GM10266 (cell line): ENCODE measurements at regions not wholly inside any gene's neighbourhood (a gene's known extent, or its start where the extent isn't known, plus 50 kb on each side); places are given as distances from the start of the nearest gene placed in this dataset.

Experiments
- DNase-seq: peaks from one replicate; pipeline ENCODE4 v3.0.0; 2012; ENCODE audit errors: extremely low spot score
- CTCF ChIP-seq: IDR thresholded peaks from 2 replicates; pipeline ENCODE4 v1.5.1; 2012; ENCODE audit warnings: mild to moderate bottlenecking, low read depth; ENCODE audit not compliant: control insufficient read depth, insufficient read depth; ENCODE audit errors: missing control alignments

GRCh38 chr5:103943230-103943629 lies 380.6 kb upstream of the NUDT12 start:
- DNase-seq = no peak
- no peak for TF ChIP-seq CTCF

GRCh38 chr5:103942587-103943186 lies 380.1 kb upstream of the NUDT12 start:
- DNase-seq = no peak
- no peak for TF ChIP-seq CTCF

GRCh38 chr5:103941596-103941995 lies 379.0 kb upstream of the NUDT12 start:
- no peak for DNase-seq
- no peak for TF ChIP-seq CTCF

DNA sequence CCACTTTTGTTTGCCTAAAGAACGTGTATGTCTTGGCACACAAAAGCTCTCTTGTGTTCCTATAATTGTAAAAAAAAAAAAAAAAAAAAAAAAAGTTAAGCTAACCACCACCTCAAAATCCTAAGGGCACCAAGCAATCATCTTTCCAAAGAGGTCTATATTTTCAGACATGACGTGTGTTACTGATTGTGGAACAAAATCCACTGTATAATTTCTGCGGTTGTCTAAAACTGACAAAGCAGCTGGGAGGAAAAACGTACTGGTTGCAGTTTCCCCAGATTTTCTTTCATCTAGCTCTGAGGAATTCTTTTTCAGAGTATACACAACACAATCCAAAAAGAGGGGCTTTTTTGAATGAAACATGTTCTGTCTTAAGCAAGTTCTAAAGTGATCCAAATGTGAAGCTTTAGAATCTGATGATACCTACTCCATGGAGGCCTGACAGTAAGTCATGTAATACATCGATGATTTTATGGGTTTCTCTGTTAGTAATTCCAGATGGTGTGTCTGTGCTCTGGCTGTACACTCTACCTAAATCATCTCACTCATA lies 375.6 kb upstream of the NUDT12 start:
- no peak for DNase-seq
- TF ChIP-seq CTCF = no peak

- no peak for DNase-seq
- no peak for TF ChIP-seq CTCF
Measured at GRCh38 chr5:103929338-103930013, 366.9 kb upstream of the NUDT12 start.

DNA sequence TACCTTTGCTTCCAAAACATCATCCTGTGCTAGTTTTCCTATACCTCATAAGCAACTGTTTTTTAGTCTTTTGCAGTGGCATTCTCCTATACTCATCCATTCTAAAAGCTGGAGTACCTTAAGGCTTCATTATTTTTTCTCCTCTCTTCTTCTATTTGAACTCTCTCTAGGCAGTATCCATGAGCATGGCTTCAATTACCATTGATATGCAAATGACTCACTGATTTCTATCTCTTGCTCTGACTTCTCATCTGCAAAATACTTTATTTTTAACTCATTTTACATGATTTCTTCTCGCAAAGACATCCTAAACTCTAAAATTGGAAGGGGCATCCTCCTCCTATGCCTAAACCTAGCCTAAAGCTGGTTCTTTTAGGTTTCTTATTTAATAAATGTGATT lies 365.1 kb upstream of the NUDT12 start:
- TF ChIP-seq CTCF = no peak
- DNase-seq = no peak

GRCh38 chr5:103923616-103924168 lies 361.1 kb upstream of the NUDT12 start:
- no peak for TF ChIP-seq CTCF
- DNase-seq = no peak
